Calu3 (cell line): ENCODE measurements at regions not wholly inside any gene's neighbourhood (a gene's known extent, or its start where the extent isn't known, plus 50 kb on each side); places are given as distances from the start of the nearest gene placed in this dataset.

ENCODE experiments used
- BruUV-seq: library from RNA; stranded (reverse); fragments of 400-500 nt; replicated peaks from 2 replicates; lab custom pipeline; 2021; lab: Mats Ljungman, UMichigan
- CTCF ChIA-PET: fragments of 300-600 bp; sonication (Branson Sonifier 250); formaldehyde crosslinking; loops from one replicate; lab custom pipeline; 2022; ENCODE audit warnings: antibody characterized with exemption; lab: Charles Lee
- DNase-seq: peaks from one replicate; pipeline ENCODE4 v3.0.0; 2022
- H3K27ac Mint-ChIP-seq: one replicate; pipeline ENCODE4 v1.8.0; 2022; ENCODE audit warnings: mixed read lengths; ENCODE audit not compliant: unreplicated experiment
- H3K27me3 Mint-ChIP-seq: one replicate; pipeline ENCODE4 v1.8.0; 2022; ENCODE audit warnings: mixed read lengths; ENCODE audit not compliant: unreplicated experiment
- H3K36me3 Mint-ChIP-seq: one replicate; pipeline ENCODE4 v1.8.0; 2022; ENCODE audit warnings: mild to moderate bottlenecking, moderate library complexity, mixed read lengths; ENCODE audit not compliant: insufficient read depth, unreplicated experiment
- H3K4me1 Mint-ChIP-seq: one replicate; pipeline ENCODE4 v1.8.0; 2022; ENCODE audit warnings: mild to moderate bottlenecking, low read depth, mixed read lengths; ENCODE audit not compliant: unreplicated experiment
- H3K4me3 Mint-ChIP-seq: one replicate; pipeline ENCODE4 v1.8.0; 2022; ENCODE audit warnings: mild to moderate bottlenecking, low read depth, moderate library complexity, mixed read lengths; ENCODE audit not compliant: unreplicated experiment
- H3K9me3 Mint-ChIP-seq: one replicate; pipeline ENCODE4 v1.8.0; 2022; ENCODE audit warnings: low read depth, mixed read lengths; ENCODE audit not compliant: unreplicated experiment
- intact Hi-C: fragments of 100-400 bp; cut with micrococcal nuclease; formaldehyde crosslinking; loops from one replicate; pipeline ENCODE4 v1.10.0; 2022; ENCODE audit not compliant: unreplicated experiment
- TF ChIP-seq, protein P1 (sequence below): fragments of 200-600 bp; IDR thresholded peaks from one replicate; pipeline ENCODE4 v1.8.0; 2022; ENCODE audit warnings: antibody characterized with exemption; ENCODE audit not compliant: unreplicated experiment

DNA sequence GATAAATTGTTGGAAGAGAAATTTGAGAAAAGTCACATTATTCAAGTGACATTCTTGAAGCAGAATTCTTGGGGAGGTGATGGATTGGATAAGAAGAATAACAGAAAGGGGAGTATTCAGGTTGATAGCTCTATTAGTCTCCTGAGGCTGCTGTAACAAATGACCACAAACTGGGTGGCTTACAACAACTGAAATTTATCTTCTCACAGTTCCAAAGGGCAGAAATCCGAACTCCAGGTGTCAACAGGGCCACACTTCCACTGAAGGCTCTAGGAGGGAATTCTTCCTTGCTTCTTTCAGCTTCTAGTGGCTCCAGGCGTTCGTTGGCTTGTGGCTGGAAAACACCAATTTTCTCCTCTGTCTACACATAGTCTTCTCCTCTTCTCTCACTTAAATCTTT lies 99.8 kb downstream of the TES start:
- no peak overlapping the region for H3K4me3 Mint-ChIP-seq
- H3K36me3 Mint-ChIP-seq = no peaks in the 10 kb centered on the region
- intact Hi-C loops = no loop called here
- TF ChIP-seq, protein P1, sequence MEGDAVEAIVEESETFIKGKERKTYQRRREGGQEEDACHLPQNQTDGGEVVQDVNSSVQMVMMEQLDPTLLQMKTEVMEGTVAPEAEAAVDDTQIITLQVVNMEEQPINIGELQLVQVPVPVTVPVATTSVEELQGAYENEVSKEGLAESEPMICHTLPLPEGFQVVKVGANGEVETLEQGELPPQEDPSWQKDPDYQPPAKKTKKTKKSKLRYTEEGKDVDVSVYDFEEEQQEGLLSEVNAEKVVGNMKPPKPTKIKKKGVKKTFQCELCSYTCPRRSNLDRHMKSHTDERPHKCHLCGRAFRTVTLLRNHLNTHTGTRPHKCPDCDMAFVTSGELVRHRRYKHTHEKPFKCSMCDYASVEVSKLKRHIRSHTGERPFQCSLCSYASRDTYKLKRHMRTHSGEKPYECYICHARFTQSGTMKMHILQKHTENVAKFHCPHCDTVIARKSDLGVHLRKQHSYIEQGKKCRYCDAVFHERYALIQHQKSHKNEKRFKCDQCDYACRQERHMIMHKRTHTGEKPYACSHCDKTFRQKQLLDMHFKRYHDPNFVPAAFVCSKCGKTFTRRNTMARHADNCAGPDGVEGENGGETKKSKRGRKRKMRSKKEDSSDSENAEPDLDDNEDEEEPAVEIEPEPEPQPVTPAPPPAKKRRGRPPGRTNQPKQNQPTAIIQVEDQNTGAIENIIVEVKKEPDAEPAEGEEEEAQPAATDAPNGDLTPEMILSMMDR = no peak
- peaks cover 6% of the 10 kb centered on the region for H3K4me1 Mint-ChIP-seq
- CTCF ChIA-PET = no interaction called here
- H3K27me3 Mint-ChIP-seq = no peaks in the 10 kb centered on the region
- H3K9me3 Mint-ChIP-seq = no peaks in the 10 kb centered on the region
- H3K27ac Mint-ChIP-seq = no peak overlapping the region
- BruUV-seq = no TSS peak
- DNase-seq = no peak

- TF ChIP-seq, protein P1 = no peak
- intact Hi-C loops = no loop called here
- Mint-ChIP-seq H3K4me3 (no peak overlapping the region), H3K4me1 (peaks cover 9% of the 10 kb centered on the region), H3K27ac (no peak overlapping the region), H3K9me3 (no peaks in the 10 kb centered on the region), H3K27me3 (no peaks in the 10 kb centered on the region), H3K36me3 (no peaks in the 10 kb centered on the region)
- BruUV-seq = no TSS peak
- DNase-seq = no peak
- CTCF ChIA-PET = no interaction called here
These were observed 100.9 kb downstream of the TES start for GRCh38 chr7:116311259-116311658.

DNA sequence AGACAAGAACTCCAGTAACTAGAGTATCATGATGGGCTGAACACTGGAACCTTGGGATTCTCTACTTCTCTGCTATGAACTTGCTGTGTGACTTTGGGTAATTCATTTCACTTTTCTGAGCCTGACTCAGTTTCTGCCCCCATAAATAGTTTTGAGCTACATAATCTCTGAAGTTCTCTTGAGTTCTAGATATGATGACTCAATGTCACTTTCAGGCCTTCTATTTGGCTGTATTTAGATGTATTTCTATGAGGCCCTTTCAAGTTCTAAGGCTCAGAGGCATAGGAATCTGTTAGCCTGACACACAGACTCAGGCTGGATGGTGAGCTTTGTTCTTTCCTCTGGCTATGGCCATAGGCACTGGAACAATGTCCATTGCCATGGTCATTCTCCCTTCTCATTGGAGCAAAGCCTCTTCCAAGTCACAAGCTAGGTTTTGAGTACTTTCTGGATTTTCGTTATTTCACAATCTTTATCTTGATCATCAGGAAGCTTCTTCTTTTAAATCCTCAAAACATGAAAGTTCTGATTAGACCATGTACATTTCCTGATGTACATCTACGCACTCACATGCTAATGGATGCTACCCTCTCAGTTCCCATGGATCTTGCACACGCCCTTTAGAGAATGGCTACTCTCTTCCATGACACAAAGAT lies 101.6 kb downstream of the TES start:
- Mint-ChIP-seq H3K9me3 (no peaks in the 10 kb centered on the region), H3K27me3 (no peaks in the 10 kb centered on the region), H3K36me3 (no peaks in the 10 kb centered on the region), H3K27ac (no peak overlapping the region), H3K4me3 (no peak overlapping the region), H3K4me1 (peaks cover 16% of the 10 kb centered on the region)
- TF ChIP-seq, protein P1 = no peak
- DNase-seq = no peak
- no TSS peak for BruUV-seq
- CTCF ChIA-PET = no interaction called here
- intact Hi-C loops = no loop called here

DNA sequence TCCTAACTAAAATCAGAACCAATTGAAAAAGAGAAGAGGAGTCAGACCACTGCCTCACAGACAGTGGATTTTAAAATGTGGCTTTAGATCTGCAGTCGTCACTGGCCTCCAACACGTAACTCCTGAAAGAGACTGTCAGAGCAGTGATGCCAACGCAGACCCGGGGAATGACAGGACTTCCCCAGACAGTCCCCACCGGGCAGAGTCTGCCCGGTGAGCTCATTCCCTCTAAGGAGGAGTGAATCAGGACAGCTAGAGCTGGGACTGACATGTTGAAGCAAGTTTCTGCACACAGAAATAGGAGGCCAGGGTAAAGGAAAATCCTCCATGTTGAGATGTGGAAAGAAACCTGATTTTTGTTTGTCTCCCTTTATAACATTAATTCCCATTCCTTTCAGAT lies 105.0 kb downstream of the TES start:
- no peak for DNase-seq
- Mint-ChIP-seq H3K4me1 (peaks cover 21% of the 10 kb centered on the region), H3K27ac (no peak overlapping the region), H3K36me3 (no peaks in the 10 kb centered on the region), H3K4me3 (no peak overlapping the region), H3K27me3 (no peaks in the 10 kb centered on the region), H3K9me3 (peaks cover 2% of the 10 kb centered on the region)
- intact Hi-C loops = loop anchor here (5.0 kb wide), 1 partner anchor 43 kb away; no protein-coding TSS in a partner anchor
- TF ChIP-seq, protein P1 = no peak
- CTCF ChIA-PET = interaction anchor here (0.8 kb wide), 1 partner anchor 128 kb away, joined by 4 read pairs; no protein-coding TSS in a partner anchor
- no TSS peak for BruUV-seq
